ENCODE measurements at regions not wholly inside any gene's neighbourhood (a gene's known extent, or its start where the extent isn't known, plus 50 kb on each side); places are given as distances from the start of the nearest gene placed in this dataset.

DNA sequence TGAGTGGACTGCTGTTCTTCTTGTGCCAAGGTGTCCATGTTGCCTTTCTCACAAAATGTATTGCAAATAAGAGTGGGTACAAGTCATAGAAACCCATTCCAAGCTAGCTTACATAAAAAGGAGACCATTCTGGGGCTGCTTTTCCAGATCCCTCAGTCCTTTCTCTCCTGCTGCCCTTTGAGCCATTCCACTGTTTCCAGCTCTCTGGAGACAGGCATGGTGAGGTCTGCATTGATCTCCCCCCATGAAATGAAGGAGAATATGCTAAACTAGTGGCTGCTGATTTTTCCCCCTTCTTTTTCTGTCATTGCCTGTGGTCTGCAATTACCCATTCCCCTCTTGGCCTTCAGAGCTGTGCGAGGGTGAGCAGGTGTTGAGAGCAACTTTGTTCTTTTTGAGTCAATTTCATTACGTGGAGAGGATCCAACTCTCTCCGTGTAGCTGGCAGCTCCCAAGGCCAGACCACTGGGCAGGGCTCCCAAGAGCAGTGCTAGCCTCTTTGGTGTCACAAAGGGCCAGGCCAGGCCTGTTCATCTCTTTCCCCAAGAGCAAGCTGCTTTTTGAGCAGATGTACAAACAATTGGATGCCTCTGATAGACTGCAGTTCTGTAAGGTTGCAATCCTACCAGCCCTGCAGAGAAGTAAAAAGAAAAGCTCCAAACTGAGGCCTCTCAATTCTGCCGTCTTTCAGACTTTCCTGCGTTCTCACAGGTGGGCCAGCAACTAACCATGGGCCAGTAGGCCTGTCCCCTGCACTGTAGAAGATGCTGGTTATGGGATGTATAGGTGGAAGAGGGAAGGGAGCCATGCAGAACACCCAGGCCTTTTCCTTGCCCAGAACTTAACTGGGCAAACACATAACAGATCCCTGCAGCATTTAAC, 96.1 kb upstream of the ARMC2 start:
- in situ Hi-C loops (cut with HindIII; ENCODE audit: low sequenced_read_pairs), result no loop called here

DNA sequence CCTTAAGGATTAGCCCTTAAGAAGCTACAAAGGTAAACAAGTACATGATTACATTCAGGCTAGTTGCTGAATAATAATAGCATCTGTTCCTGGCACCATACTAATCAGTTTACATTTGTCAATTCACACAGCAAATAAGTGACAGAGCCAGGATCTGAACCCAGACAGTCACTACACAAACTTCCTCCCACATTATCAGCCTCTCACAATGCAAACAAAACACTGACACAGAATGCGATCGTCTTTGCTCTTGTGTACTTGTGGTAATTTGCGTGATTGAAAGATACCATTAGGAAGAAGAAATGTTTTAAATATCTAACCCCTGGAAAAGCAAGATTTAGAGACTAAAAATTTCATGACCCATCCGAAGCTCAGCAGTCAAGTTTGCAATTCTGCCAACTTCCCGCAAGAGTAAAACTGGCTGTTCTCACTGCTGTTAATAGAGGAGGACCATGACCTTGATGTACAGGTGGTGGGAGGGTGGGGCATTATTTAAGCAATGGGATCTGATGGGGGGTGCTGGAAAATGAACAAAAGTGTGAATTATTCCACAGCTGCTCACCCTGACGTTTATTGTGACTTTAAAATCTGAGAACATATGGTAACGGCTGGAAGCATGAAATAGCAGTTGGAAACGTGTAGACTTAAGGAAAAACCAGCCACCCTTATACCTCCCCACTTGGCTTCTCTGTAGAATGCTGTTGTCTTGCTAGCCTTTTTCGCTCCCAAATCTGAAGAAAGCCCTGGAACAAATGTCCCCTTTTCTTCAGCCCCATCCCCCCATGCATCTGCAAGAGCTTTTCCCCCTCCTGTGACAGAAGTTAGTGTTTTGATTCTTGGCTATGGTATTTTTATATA, 95.3 kb upstream of the ARMC2 start:
- in situ Hi-C loops (cut with HindIII; ENCODE audit: low sequenced_read_pairs), result no loop called here

GRCh38 chr6:108755257-108756240, 92.7 kb upstream of the ARMC2 start:
- in situ Hi-C loops (cut with HindIII; ENCODE audit: low sequenced_read_pairs), result no loop called here

- in situ Hi-C loops (cut with HindIII; ENCODE audit: low sequenced_read_pairs), result no loop called here
Observed at GRCh38 chr6:108757357-108757756, 90.9 kb upstream of the ARMC2 start.

DNA sequence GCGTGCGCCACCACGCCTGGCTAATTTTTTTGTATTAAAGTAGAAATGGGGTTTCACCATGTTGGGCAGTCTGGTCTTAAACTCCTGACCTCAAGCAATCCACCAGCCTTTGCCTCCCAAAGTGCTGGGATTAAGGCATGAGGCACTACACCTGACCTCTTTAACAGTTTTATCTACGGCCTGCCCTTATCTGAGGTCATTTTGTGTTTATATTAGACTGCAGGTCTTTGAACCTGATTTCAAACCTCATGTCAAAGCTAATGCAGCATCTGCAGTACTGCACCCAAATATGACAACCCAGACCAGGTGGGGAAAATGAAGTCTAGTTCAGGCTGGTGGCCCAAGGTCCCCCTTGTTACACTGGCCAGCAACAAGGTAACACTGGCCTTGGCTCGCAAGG, 89.3 kb upstream of the ARMC2 start:
- in situ Hi-C loops (cut with HindIII; ENCODE audit: low sequenced_read_pairs), result no loop called here

- in situ Hi-C loops (cut with HindIII; ENCODE audit: low sequenced_read_pairs), result loop anchor here (5.0 kb wide), 1 partner anchor 42 kb away; no protein-coding TSS in a partner anchor
Observed at GRCh38 chr6:108760126-108761050, 87.8 kb upstream of the ARMC2 start.

GRCh38 chr6:108762394-108762793, 85.8 kb upstream of the ARMC2 start:
- in situ Hi-C loops (cut with HindIII; ENCODE audit: low sequenced_read_pairs), result loop anchor here (5.0 kb wide), 1 partner anchor 40 kb away; no protein-coding TSS in a partner anchor

- in situ Hi-C loops (cut with HindIII; ENCODE audit: low sequenced_read_pairs), result loop anchor here (5.0 kb wide), 1 partner anchor 38 kb away; no protein-coding TSS in a partner anchor
Observed at GRCh38 chr6:108763931-108764579, 84.2 kb upstream of the ARMC2 start.

GRCh38 chr6:108764580-108764950, 83.7 kb upstream of the ARMC2 start:
- in situ Hi-C loops (cut with HindIII; ENCODE audit: low sequenced_read_pairs), result loop anchor here (5.0 kb wide), 1 partner anchor 38 kb away; no protein-coding TSS in a partner anchor

DNA sequence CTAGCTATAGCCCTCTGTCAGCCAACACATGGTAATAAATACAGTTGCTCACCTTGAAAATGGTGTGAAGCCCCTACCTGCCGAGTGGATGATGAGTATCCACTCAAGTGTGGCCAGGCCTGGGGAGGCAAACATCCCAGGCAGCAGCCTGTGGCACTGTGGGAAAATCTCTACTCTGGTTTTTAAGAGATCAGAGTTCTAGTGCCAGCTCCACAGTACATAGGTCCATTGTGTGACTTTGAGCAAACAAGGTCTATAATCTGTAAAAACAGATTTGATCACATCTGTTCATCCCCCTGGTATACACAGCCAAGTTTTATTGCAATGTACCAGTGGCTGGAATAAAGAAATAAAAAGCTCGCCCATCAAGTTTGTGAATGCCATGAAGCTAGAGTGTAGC, 82.7 kb upstream of the ARMC2 start:
- in situ Hi-C loops (cut with HindIII; ENCODE audit: low sequenced_read_pairs), result no loop called here

GRCh38 chr6:108766419-108766818, 81.8 kb upstream of the ARMC2 start:
- in situ Hi-C loops (cut with HindIII; ENCODE audit: low sequenced_read_pairs), result no loop called here

- in situ Hi-C loops (cut with HindIII; ENCODE audit: low sequenced_read_pairs), result no loop called here
Observed at GRCh38 chr6:108766886-108767285, 81.3 kb upstream of the ARMC2 start.

DNA sequence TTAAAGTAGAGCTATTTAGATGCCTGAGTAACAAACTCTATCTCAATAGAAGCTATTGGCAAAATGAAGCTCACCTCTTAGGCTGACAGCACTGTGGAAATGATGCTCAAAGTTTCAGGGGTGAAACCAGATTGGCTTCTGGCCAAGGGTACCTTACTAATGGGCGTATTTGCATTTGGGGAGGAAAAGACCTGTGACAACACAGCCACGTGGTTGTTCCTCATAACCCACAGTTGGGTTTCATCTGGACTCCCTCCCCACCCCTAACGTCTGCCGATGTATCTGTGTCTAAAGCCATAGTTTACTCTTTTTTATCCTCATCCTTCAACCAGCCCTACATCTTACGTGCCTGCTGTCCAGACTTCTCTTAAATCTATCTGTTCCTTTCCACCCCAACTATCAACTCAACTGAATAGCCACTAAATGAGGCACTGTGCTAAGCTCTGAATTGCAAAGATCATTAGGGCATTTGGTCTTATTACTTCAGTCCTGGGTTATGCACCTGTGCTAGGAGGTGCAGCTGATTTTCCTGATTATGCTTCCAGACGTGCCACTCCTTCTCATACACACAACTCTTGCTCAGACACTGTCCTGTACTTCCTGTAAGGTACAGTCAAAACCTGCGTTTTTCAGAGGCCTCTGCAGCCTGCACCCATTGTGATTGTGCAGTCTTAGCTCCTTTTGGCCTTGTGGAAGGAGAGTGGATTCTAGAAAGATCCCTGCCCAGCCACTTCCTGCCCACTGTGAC, 80.6 kb upstream of the ARMC2 start:
- in situ Hi-C loops (cut with HindIII; ENCODE audit: low sequenced_read_pairs), result no loop called here

GRCh38 chr6:108768166-108768555, 80.1 kb upstream of the ARMC2 start:
- in situ Hi-C loops (cut with HindIII; ENCODE audit: low sequenced_read_pairs), result no loop called here

- in situ Hi-C loops (cut with HindIII; ENCODE audit: low sequenced_read_pairs), result no loop called here
Observed at GRCh38 chr6:108768792-108769524, 79.3 kb upstream of the ARMC2 start.

GRCh38 chr6:108771421-108771820, 76.8 kb upstream of the ARMC2 start:
- in situ Hi-C loops (cut with HindIII; ENCODE audit: low sequenced_read_pairs), result no loop called here

DNA sequence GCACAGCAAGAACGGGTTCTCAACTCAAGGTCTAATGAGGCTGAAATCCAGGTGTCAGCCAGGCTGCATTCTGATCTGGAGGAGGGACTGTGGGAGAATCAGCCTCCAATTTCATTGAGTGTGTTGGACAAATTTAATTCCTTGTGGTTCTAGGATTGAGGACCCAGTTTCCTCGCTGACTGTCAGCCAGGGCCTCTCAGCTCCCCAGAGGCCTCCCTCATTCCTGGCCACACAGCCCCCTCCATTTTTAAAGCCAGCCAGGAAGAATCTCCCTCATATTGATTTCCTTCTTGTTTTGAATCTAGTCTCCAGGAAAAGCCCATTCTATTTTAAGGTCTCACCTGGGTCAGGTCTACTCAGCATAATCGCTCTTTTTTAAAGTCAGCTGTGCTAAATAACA, 73.7 kb upstream of the ARMC2 start:
- in situ Hi-C loops (cut with HindIII; ENCODE audit: low sequenced_read_pairs), result no loop called here

GRCh38 chr6:108777536-108777935, 70.7 kb upstream of the ARMC2 start:
- in situ Hi-C loops (cut with HindIII; ENCODE audit: low sequenced_read_pairs), result no loop called here

Measured in endothelial cell of hepatic sinusoid (primary cell).